ENCODE measurements at regions not wholly inside any gene's neighbourhood (a gene's known extent, or its start where the extent isn't known, plus 50 kb on each side); places are given as distances from the start of the nearest gene placed in this dataset.
A peak's percentile ranks its signal among the peaks of the same experiment; 100 is the strongest.

GRCh38 chr6:22069306-22069800, 227.5 kb downstream of the PRL start:
- H2AK5ac ChIP-seq (ENCODE audit: low read length) = no peak overlapping the region

GRCh38 chr6:22071270-22072041, 225.4 kb downstream of the PRL start:
- H3K9me3 ChIP-seq (ENCODE audit: insufficient read depth, low read depth, low read length) = no peaks in the 10 kb centered on the region
- H2BK5ac ChIP-seq (ENCODE audit: low read depth, low read length, poor library complexity) = no peak overlapping the region
- H3K79me1 ChIP-seq (ENCODE audit: low read length) = peaks cover 3% of the 10 kb centered on the region
- H4K12ac ChIP-seq (ENCODE audit: low read depth, low read length) = no peak overlapping the region
- no peaks in the 10 kb centered on the region for H3K79me2 ChIP-seq (ENCODE audit: control insufficient read depth, insufficient read depth, low read length, poor library complexity)
- no peak overlapping the region for H3K4me2 ChIP-seq (ENCODE audit: low read length)
- H3K14ac ChIP-seq (ENCODE audit: low read length) = no peak overlapping the region
- H2BK120ac ChIP-seq (ENCODE audit: insufficient read depth, low read length, poor library complexity) = no peak overlapping the region
- H3K18ac ChIP-seq (ENCODE audit: low read length) = no peak overlapping the region
- H3K4me3 ChIP-seq (ENCODE audit: low read depth, low read length) = no peak overlapping the region
- H2AFZ ChIP-seq (ENCODE audit: insufficient read depth, low read length, poor library complexity) = no peak overlapping the region
- H3K4me1 ChIP-seq (ENCODE audit: control insufficient read depth in 1 of 2, insufficient read depth in 2 of 2, low read length in 2 of 2) = peaks cover 3 to 5% of the 10 kb centered on the region in 2 experiments
- H3K9ac ChIP-seq (ENCODE audit: low read length) = no peak overlapping the region
- H4K8ac ChIP-seq (ENCODE audit: low read depth, low read length) = no peak overlapping the region
- no peak overlapping the region for H3K23ac ChIP-seq (ENCODE audit: low read length)
- peaks cover 0 to 6% of the 10 kb centered on the region in 2 experiments for H3K36me3 ChIP-seq (ENCODE audit: control insufficient read depth in 1 of 2, insufficient read depth in 2 of 2, low read length in 2 of 2)
- no peaks in the 10 kb centered on the region for H3K27me3 ChIP-seq (ENCODE audit: insufficient read depth, low read length)
- no peak overlapping the region for H2AK5ac ChIP-seq (ENCODE audit: low read length)
- no peak overlapping the region for H4K91ac ChIP-seq (ENCODE audit: low read depth, low read length)
- DNase-seq = no peak
- WGBS (ENCODE audit: extremely low coverage, insufficient coverage, insufficient read length) = no CpG with 5 or more reads among the region's 8 CpGs
- no peak overlapping the region for H2BK12ac ChIP-seq (ENCODE audit: low read length)
- peak overlapping the region; percentile 53 for H3K27ac ChIP-seq (ENCODE audit: low read depth, low read length)
- no peak overlapping the region for H3K4ac ChIP-seq (ENCODE audit: low read depth, low read length)

More at GRCh38 chr6:22069306-22069800, 227.5 kb downstream of the PRL start:
- H3K4ac ChIP-seq (ENCODE audit: low read depth, low read length) = no peak overlapping the region
- H3K23ac ChIP-seq (ENCODE audit: low read length) = no peak overlapping the region
- H3K4me2 ChIP-seq (ENCODE audit: low read length) = no peak overlapping the region
- peak overlapping the region; percentile 11 for H4K91ac ChIP-seq (ENCODE audit: low read depth, low read length)
- no peak overlapping the region for H3K9ac ChIP-seq (ENCODE audit: low read length)
- no peak overlapping the region for H2BK5ac ChIP-seq (ENCODE audit: low read depth, low read length, poor library complexity)
- no peaks in the 10 kb centered on the region for H3K9me3 ChIP-seq (ENCODE audit: insufficient read depth, low read depth, low read length)
- no peak overlapping the region for H2AFZ ChIP-seq (ENCODE audit: insufficient read depth, low read length, poor library complexity)
- no peaks in the 10 kb centered on the region for H3K79me2 ChIP-seq (ENCODE audit: control insufficient read depth, insufficient read depth, low read length, poor library complexity)
- peaks cover 3 to 5% of the 10 kb centered on the region in 2 experiments for H3K4me1 ChIP-seq (ENCODE audit: control insufficient read depth in 1 of 2, insufficient read depth in 2 of 2, low read length in 2 of 2)
- no peak overlapping the region for H4K8ac ChIP-seq (ENCODE audit: low read depth, low read length)
- H3K79me1 ChIP-seq (ENCODE audit: low read length) = peaks cover 3% of the 10 kb centered on the region
- no peak for DNase-seq
- H2BK12ac ChIP-seq (ENCODE audit: low read length) = no peak overlapping the region
- H3K27me3 ChIP-seq (ENCODE audit: insufficient read depth, low read length) = no peaks in the 10 kb centered on the region
- no peak overlapping the region for H3K27ac ChIP-seq (ENCODE audit: low read depth, low read length)
- H3K4me3 ChIP-seq (ENCODE audit: low read depth, low read length) = no peak overlapping the region
- no peak overlapping the region for H3K14ac ChIP-seq (ENCODE audit: low read length)
- WGBS (ENCODE audit: extremely low coverage, insufficient coverage, insufficient read length) = no CpG with 5 or more reads among the region's 3 CpGs
- H2BK120ac ChIP-seq (ENCODE audit: insufficient read depth, low read length, poor library complexity) = no peak overlapping the region
- peaks cover 0 to 3% of the 10 kb centered on the region in 2 experiments for H3K36me3 ChIP-seq (ENCODE audit: control insufficient read depth in 1 of 2, insufficient read depth in 2 of 2, low read length in 2 of 2)
- H3K18ac ChIP-seq (ENCODE audit: low read length) = no peak overlapping the region
- no peak overlapping the region for H4K12ac ChIP-seq (ENCODE audit: low read depth, low read length)

GRCh38 chr6:22072949-22073348, 223.9 kb downstream of the PRL start:
- Histone ChIP-seq H3K4me1 (ENCODE audit: control insufficient read depth in 1 of 2, insufficient read depth in 2 of 2, low read length in 2 of 2) (peaks cover 3 to 5% of the 10 kb centered on the region in 2 experiments), H3K79me2 (ENCODE audit: control insufficient read depth, insufficient read depth, low read length, poor library complexity) (no peaks in the 10 kb centered on the region), H4K91ac (ENCODE audit: low read depth, low read length) (no peak overlapping the region), H2AK5ac (ENCODE audit: low read length) (no peak overlapping the region), H2BK120ac (ENCODE audit: insufficient read depth, low read length, poor library complexity) (no peak overlapping the region), H3K79me1 (ENCODE audit: low read length) (peaks cover 3% of the 10 kb centered on the region), H3K27me3 (ENCODE audit: insufficient read depth, low read length) (no peaks in the 10 kb centered on the region), H3K14ac (ENCODE audit: low read length) (no peak overlapping the region), H3K9me3 (ENCODE audit: insufficient read depth, low read depth, low read length) (no peaks in the 10 kb centered on the region), H3K4me2 (ENCODE audit: low read length) (no peak overlapping the region), H3K27ac (ENCODE audit: low read depth, low read length) (no peak overlapping the region), H3K4ac (ENCODE audit: low read depth, low read length) (no peak overlapping the region), H2AFZ (ENCODE audit: insufficient read depth, low read length, poor library complexity) (no peak overlapping the region), H3K36me3 (ENCODE audit: control insufficient read depth in 1 of 2, insufficient read depth in 2 of 2, low read length in 2 of 2) (peaks cover 0 to 6% of the 10 kb centered on the region in 2 experiments), H4K8ac (ENCODE audit: low read depth, low read length) (no peak overlapping the region), H2BK12ac (ENCODE audit: low read length) (no peak overlapping the region), H3K23ac (ENCODE audit: low read length) (no peak overlapping the region), H4K12ac (ENCODE audit: low read depth, low read length) (no peak overlapping the region), H2BK5ac (ENCODE audit: low read depth, low read length, poor library complexity) (no peak overlapping the region), H3K9ac (ENCODE audit: low read length) (no peak overlapping the region), H3K18ac (ENCODE audit: low read length) (no peak overlapping the region), H3K4me3 (ENCODE audit: low read depth, low read length) (no peak overlapping the region)
- DNase-seq = no peak

DNA sequence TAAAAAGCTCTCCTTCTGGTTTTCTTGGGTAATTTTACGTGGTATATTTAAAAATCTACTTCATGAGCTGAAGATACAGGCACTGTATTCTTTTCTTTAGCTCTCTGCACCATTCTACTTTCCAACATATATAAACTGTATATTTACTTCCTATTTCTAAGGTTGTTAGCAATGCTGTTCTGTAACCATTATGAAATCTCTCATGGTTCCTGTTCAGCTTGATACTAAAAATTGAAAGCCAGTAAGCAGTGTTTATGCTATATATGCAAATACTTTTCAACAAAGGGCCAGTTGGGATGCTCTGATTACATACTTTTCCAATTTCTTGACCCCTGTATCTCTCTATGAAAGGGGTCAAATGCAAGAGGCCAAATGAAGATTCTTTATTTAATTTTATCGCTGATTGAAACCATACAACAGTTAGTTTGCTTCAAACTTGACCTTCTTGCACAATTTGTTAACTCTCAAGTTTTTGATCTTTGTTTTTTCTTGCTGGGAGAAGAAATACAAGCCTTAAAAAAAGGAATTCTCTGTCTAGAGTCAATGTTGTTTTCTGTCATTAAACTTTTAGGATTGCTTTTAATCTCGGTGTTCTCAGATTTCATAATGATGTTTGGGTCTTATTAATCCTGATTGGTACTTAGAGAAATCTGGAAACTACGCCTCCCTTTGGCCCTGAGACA, 223.2 kb downstream of the PRL start:
- no peak overlapping the region for H4K91ac ChIP-seq (ENCODE audit: low read depth, low read length)
- no peak overlapping the region for H2BK5ac ChIP-seq (ENCODE audit: low read depth, low read length, poor library complexity)
- H3K36me3 ChIP-seq (ENCODE audit: control insufficient read depth in 1 of 2, insufficient read depth in 2 of 2, low read length in 2 of 2) = peaks cover 0 to 6% of the 10 kb centered on the region in 2 experiments
- peaks cover 3% of the 10 kb centered on the region for H3K79me1 ChIP-seq (ENCODE audit: low read length)
- no peaks in the 10 kb centered on the region for H3K27me3 ChIP-seq (ENCODE audit: insufficient read depth, low read length)
- H3K23ac ChIP-seq (ENCODE audit: low read length) = no peak overlapping the region
- peaks cover 3 to 5% of the 10 kb centered on the region in 2 experiments for H3K4me1 ChIP-seq (ENCODE audit: control insufficient read depth in 1 of 2, insufficient read depth in 2 of 2, low read length in 2 of 2)
- H3K4me3 ChIP-seq (ENCODE audit: low read depth, low read length) = no peak overlapping the region
- no peak overlapping the region for H2AK5ac ChIP-seq (ENCODE audit: low read length)
- H3K4me2 ChIP-seq (ENCODE audit: low read length) = no peak overlapping the region
- no peak overlapping the region for H2AFZ ChIP-seq (ENCODE audit: insufficient read depth, low read length, poor library complexity)
- H2BK12ac ChIP-seq (ENCODE audit: low read length) = no peak overlapping the region
- no peak overlapping the region for H4K12ac ChIP-seq (ENCODE audit: low read depth, low read length)
- no peak overlapping the region for H3K14ac ChIP-seq (ENCODE audit: low read length)
- no peak overlapping the region for H4K8ac ChIP-seq (ENCODE audit: low read depth, low read length)
- no CpG with 5 or more reads among the region's 4 CpGs for WGBS (ENCODE audit: extremely low coverage, insufficient coverage, insufficient read length)
- DNase-seq = no peak
- H2BK120ac ChIP-seq (ENCODE audit: insufficient read depth, low read length, poor library complexity) = no peak overlapping the region
- no peak overlapping the region for H3K18ac ChIP-seq (ENCODE audit: low read length)
- no peak overlapping the region for H3K9ac ChIP-seq (ENCODE audit: low read length)
- H3K9me3 ChIP-seq (ENCODE audit: insufficient read depth, low read depth, low read length) = no peaks in the 10 kb centered on the region
- no peak overlapping the region for H3K27ac ChIP-seq (ENCODE audit: low read depth, low read length)
- no peak overlapping the region for H3K4ac ChIP-seq (ENCODE audit: low read depth, low read length)
- H3K79me2 ChIP-seq (ENCODE audit: control insufficient read depth, insufficient read depth, low read length, poor library complexity) = no peaks in the 10 kb centered on the region

Measured in trophoblast cell (in vitro differentiated cells and primary cell).